ENCODE measurements at regions not wholly inside any gene's neighbourhood (a gene's known extent, or its start where the extent isn't known, plus 50 kb on each side); places are given as distances from the start of the nearest gene placed in this dataset.

DNA sequence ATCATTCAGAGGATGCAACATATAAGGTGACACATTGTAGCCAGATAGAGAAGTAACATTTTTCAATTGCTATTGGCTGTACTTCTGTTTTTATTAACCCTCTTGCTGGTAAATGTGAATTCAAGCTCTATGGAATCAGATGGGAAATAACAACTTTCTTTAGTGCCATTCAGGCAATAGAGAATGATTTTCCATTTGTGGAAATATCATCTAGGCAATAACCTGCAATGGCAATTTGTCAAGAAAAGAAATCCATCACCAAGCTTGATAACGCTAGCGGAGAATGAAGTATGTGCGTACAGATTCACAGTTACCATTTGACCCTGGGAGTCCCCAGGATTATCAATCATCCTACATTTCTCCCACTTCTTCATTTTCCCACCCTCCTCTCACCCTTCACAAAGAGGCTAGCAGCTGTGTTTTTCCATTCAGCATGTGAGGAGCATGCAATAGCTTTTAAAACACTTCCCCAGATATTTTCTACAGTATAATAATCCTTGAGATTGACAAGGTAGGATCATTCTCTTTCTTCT, 569.7 kb upstream of the KLF12 start:
- no peaks in the 10 kb centered on the region for H3K4me1 ChIP-seq (ENCODE audit: control insufficient read depth, insufficient read depth, low read length)
- BruUV-seq (replicated peaks) = no TSS peak
- no peak overlapping the region for H3K9ac ChIP-seq (ENCODE audit: control insufficient read depth, insufficient read depth, low read length)
- H3K4me2 ChIP-seq (ENCODE audit: control insufficient read depth, insufficient read depth) = no peak overlapping the region
- H3K4me3 ChIP-seq = no peak overlapping the region
- ChIA-PET CTCF (interaction anchor here (0.6 kb wide), 1 partner anchor 1663 kb away, joined by 3 read pairs; no protein-coding TSS in a partner anchor), POLR2A (no interaction called here), SMC1A (ENCODE audit: uncharacterized antibody, unreplicated experiment) (no interaction called here), RAD21 (ENCODE audit: unreplicated experiment) (no interaction called here)
- ATAC-seq (no peak), DNase-seq (ENCODE audit: low read depth, low spot score) (no peak), FAIRE-seq (no peak)
- H3K36me3 ChIP-seq (ENCODE audit: control insufficient read depth in 2 of 2, insufficient read depth in 2 of 2, low read length in 1 of 2) = no peaks in the 10 kb centered on the region
- intact Hi-C loops (cut with micrococcal nuclease; ENCODE audit: unreplicated experiment) = no loop called here
- no peaks in the 10 kb centered on the region for H3K9me3 ChIP-seq (replicated peaks; ENCODE audit: control insufficient read depth, insufficient read depth, low read length)
- H3K79me2 ChIP-seq (ENCODE audit: control insufficient read depth, insufficient read depth, low read length) = no peaks in the 10 kb centered on the region
- H3K27me3 ChIP-seq (replicated peaks in 1 of 2; ENCODE audit: control insufficient read depth in 2 of 2, insufficient read depth in 2 of 2, low read length in 1 of 2) = no peaks in the 10 kb centered on the region
- no peaks in the 10 kb centered on the region for H4K20me1 ChIP-seq (ENCODE audit: control insufficient read depth, insufficient read depth)
- WGBS (ENCODE audit: insufficient coverage, insufficient replicate concordance, low lambda C conversion rate, missing lambda C conversion rate) = 88% methylated on average over 3 of the region's 3 CpGs
- in situ Hi-C loops (cut with MboI) = no loop called here
- no peak overlapping the region for H3K27ac ChIP-seq (ENCODE audit: control insufficient read depth, insufficient read depth)
- H2AFZ ChIP-seq (ENCODE audit: control insufficient read depth, low read depth, low read length) = no peak overlapping the region
- TF ChIP-seq IRF4 (IDR thresholded peaks at IDR 0.05; ENCODE audit: low read depth, low read length) = no peak
- TF ChIP-seq PML (IDR thresholded peaks at IDR 0.05; ENCODE audit: low read length) = no peak
- no peak for TF ChIP-seq ZSCAN29 (IDR thresholded peaks at IDR 0.05)
- no peak for TF ChIP-seq IRF3 (IDR thresholded peaks at IDR 0.05)
- no peak for TF ChIP-seq TCF3 (IDR thresholded peaks at IDR 0.05; ENCODE audit: borderline replicate concordance, insufficient read depth, low read depth, low read length)
- TF ChIP-seq RFX5 (IDR thresholded peaks at IDR 0.05; ENCODE audit: low read depth, low read length) = no peak
- no peak for TF ChIP-seq STAT1 (conservative IDR thresholded peaks at IDR 0.05)
- no peak for TF ChIP-seq ATF3 (IDR thresholded peaks at IDR 0.05; ENCODE audit: borderline replicate concordance, extremely low read depth, low read depth, low read length)
- no peak for TF ChIP-seq YY1 (IDR thresholded peaks at IDR 0.05; ENCODE audit: low read depth, low read length)
- TF ChIP-seq SMAD1 (IDR thresholded peaks at IDR 0.05; ENCODE audit: low read depth, partially characterized antibody) = no peak
- TF ChIP-seq, protein P1, sequence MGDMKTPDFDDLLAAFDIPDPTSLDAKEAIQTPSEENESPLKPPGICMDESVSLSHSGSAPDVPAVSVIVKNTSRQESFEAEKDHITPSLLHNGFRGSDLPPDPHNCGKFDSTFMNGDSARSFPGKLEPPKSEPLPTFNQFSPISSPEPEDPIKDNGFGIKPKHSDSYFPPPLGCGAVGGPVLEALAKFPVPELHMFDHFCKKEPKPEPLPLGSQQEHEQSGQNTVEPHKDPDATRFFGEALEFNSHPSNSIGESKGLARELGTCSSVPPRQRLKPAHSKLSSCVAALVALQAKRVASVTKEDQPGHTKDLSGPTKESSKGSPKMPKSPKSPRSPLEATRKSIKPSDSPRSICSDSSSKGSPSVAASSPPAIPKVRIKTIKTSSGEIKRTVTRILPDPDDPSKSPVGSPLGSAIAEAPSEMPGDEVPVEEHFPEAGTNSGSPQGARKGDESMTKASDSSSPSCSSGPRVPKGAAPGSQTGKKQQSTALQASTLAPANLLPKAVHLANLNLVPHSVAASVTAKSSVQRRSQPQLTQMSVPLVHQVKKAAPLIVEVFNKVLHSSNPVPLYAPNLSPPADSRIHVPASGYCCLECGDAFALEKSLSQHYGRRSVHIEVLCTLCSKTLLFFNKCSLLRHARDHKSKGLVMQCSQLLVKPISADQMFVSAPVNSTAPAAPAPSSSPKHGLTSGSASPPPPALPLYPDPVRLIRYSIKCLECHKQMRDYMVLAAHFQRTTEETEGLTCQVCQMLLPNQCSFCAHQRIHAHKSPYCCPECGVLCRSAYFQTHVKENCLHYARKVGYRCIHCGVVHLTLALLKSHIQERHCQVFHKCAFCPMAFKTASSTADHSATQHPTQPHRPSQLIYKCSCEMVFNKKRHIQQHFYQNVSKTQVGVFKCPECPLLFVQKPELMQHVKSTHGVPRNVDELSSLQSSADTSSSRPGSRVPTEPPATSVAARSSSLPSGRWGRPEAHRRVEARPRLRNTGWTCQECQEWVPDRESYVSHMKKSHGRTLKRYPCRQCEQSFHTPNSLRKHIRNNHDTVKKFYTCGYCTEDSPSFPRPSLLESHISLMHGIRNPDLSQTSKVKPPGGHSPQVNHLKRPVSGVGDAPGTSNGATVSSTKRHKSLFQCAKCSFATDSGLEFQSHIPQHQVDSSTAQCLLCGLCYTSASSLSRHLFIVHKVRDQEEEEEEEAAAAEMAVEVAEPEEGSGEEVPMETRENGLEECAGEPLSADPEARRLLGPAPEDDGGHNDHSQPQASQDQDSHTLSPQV (IDR thresholded peaks at IDR 0.05) = no peak
- TF ChIP-seq E4F1 (IDR thresholded peaks at IDR 0.05; ENCODE audit: borderline replicate concordance, partially characterized antibody) = no peak
- TF ChIP-seq MTA3 (IDR thresholded peaks at IDR 0.05; ENCODE audit: borderline replicate concordance, low read length) = no peak
